ENCODE measurements at regions not wholly inside any gene's neighbourhood (a gene's known extent, or its start where the extent isn't known, plus 50 kb on each side); places are given as distances from the start of the nearest gene placed in this dataset.
"Not testable (repeated sequence)": the region's sequence is repeated elsewhere in the genome, so short reads cannot be mapped to it uniquely, and the experiment has no call there.

- not testable (repeated sequence) for TF ChIP-seq POLR2A (IDR thresholded peaks at IDR 0.05; ENCODE audit: low read depth); CTCF (IDR thresholded peaks at IDR 0.05); POLR2AphosphoS5 (IDR thresholded peaks at IDR 0.05); EP300 (IDR thresholded peaks at IDR 0.05)
Measured at GRCh38 chr3:171924864-171925263, 81.7 kb downstream of the TMEM212 start.

Data from esophagus muscularis mucosa (tissue), 4 donors.